ENCODE measurements at regions not wholly inside any gene's neighbourhood (a gene's known extent, or its start where the extent isn't known, plus 50 kb on each side); places are given as distances from the start of the nearest gene placed in this dataset.

- no peak overlapping the region for H3K27ac ChIP-seq (ENCODE audit: low read depth, low read length)
- no peaks in the 10 kb centered on the region for H3K9me3 ChIP-seq (ENCODE audit: control insufficient read depth, insufficient read depth, low read depth, low read length)
- no peak overlapping the region for H3K4me3 ChIP-seq (ENCODE audit: low read depth, low read length)
- no peak overlapping the region for H3K9ac ChIP-seq (ENCODE audit: low read length)
- H3K36me3 ChIP-seq (ENCODE audit: control insufficient read depth, insufficient read depth, low read length) = no peaks in the 10 kb centered on the region
- peaks cover 6% of the 10 kb centered on the region; the same call in 1 of the 2 replicates for H3K4me1 ChIP-seq (ENCODE audit: control insufficient read depth, insufficient read depth, low read length)
- peaks cover 14% of the 10 kb centered on the region; the same call in 1 of the 2 replicates for H3K27me3 ChIP-seq (ENCODE audit: control insufficient read depth, insufficient read depth, low read length)
Observed at GRCh38 chrX:1914606-1915365, 299.9 kb downstream of the ASMT start.

GRCh38 chrX:1918780-1919179 is 303.9 kb downstream of the ASMT start:
- no peak overlapping the region for H3K4me3 ChIP-seq (ENCODE audit: low read depth, low read length)
- no peaks in the 10 kb centered on the region for H3K9me3 ChIP-seq (ENCODE audit: control insufficient read depth, insufficient read depth, low read depth, low read length)
- no peaks in the 10 kb centered on the region for H3K27me3 ChIP-seq (ENCODE audit: control insufficient read depth, insufficient read depth, low read length)
- no peak overlapping the region for H3K9ac ChIP-seq (ENCODE audit: low read length)
- no peaks in the 10 kb centered on the region for H3K36me3 ChIP-seq (ENCODE audit: control insufficient read depth, insufficient read depth, low read length)
- peaks cover 9% of the 10 kb centered on the region; the same call in 1 of the 2 replicates for H3K4me1 ChIP-seq (ENCODE audit: control insufficient read depth, insufficient read depth, low read length)
- H3K27ac ChIP-seq (ENCODE audit: low read depth, low read length) = no peak overlapping the region

- Histone ChIP-seq H3K4me3 (ENCODE audit: low read depth, low read length) (peak overlapping the region; percentile 37), H3K9ac (ENCODE audit: low read length) (peak overlapping the region; percentile 61), H3K9me3 (ENCODE audit: control insufficient read depth, insufficient read depth, low read depth, low read length) (no peaks in the 10 kb centered on the region), H3K4me1 (ENCODE audit: control insufficient read depth, insufficient read depth, low read length) (peaks cover 19% of the 10 kb centered on the region), H3K36me3 (ENCODE audit: control insufficient read depth, insufficient read depth, low read length) (no peaks in the 10 kb centered on the region), H3K27me3 (ENCODE audit: control insufficient read depth, insufficient read depth, low read length) (no peaks in the 10 kb centered on the region), H3K27ac (ENCODE audit: low read depth, low read length) (peak overlapping the region; percentile 86)
Observed at GRCh38 chrX:1925053-1925481, 310.2 kb downstream of the ASMT start.

GRCh38 chrX:1928805-1929204 is 313.9 kb downstream of the ASMT start:
- Histone ChIP-seq H3K4me3 (ENCODE audit: low read depth, low read length) (no peak overlapping the region), H3K9ac (ENCODE audit: low read length) (no peak overlapping the region), H3K36me3 (ENCODE audit: control insufficient read depth, insufficient read depth, low read length) (no peaks in the 10 kb centered on the region), H3K27ac (ENCODE audit: low read depth, low read length) (no peak overlapping the region), H3K9me3 (ENCODE audit: control insufficient read depth, insufficient read depth, low read depth, low read length) (no peaks in the 10 kb centered on the region), H3K4me1 (ENCODE audit: control insufficient read depth, insufficient read depth, low read length) (peaks cover 15% of the 10 kb centered on the region), H3K27me3 (ENCODE audit: control insufficient read depth, insufficient read depth, low read length) (no peaks in the 10 kb centered on the region)

GRCh38 chrX:1932231-1932630 is 317.4 kb downstream of the ASMT start:
- Histone ChIP-seq H3K27ac (ENCODE audit: low read depth, low read length) (no peak overlapping the region), H3K4me1 (ENCODE audit: control insufficient read depth, insufficient read depth, low read length) (0 out of 2 replicates have a peak, but pooled peaks cover 2% of the 10 kb centered on the region), H3K36me3 (ENCODE audit: control insufficient read depth, insufficient read depth, low read length) (no peaks in the 10 kb centered on the region), H3K9ac (ENCODE audit: low read length) (no peak overlapping the region), H3K4me3 (ENCODE audit: low read depth, low read length) (no peak overlapping the region), H3K27me3 (ENCODE audit: control insufficient read depth, insufficient read depth, low read length) (no peaks in the 10 kb centered on the region), H3K9me3 (ENCODE audit: control insufficient read depth, insufficient read depth, low read depth, low read length) (no peaks in the 10 kb centered on the region)

GRCh38 chrX:1933964-1934363 is 319.1 kb downstream of the ASMT start:
- Histone ChIP-seq H3K27me3 (ENCODE audit: control insufficient read depth, insufficient read depth, low read length) (no peaks in the 10 kb centered on the region), H3K9ac (ENCODE audit: low read length) (no peak overlapping the region)

GRCh38 chrX:1935805-1936204 is 320.9 kb downstream of the ASMT start:
- Histone ChIP-seq H3K9ac (ENCODE audit: low read length) (no peak overlapping the region), H3K9me3 (ENCODE audit: control insufficient read depth, insufficient read depth, low read depth, low read length) (peaks cover 22% of the 10 kb centered on the region), H3K36me3 (ENCODE audit: control insufficient read depth, insufficient read depth, low read length) (no peaks in the 10 kb centered on the region), H3K27me3 (ENCODE audit: control insufficient read depth, insufficient read depth, low read length) (no peaks in the 10 kb centered on the region), H3K4me3 (ENCODE audit: low read depth, low read length) (no peak overlapping the region), H3K4me1 (ENCODE audit: control insufficient read depth, insufficient read depth, low read length) (no peaks in the 10 kb centered on the region), H3K27ac (ENCODE audit: low read depth, low read length) (no peak overlapping the region)

More at GRCh38 chrX:1933964-1934363, 319.1 kb downstream of the ASMT start:
- H3K4me3 ChIP-seq (ENCODE audit: low read depth, low read length) = no peak overlapping the region
- peaks cover 15% of the 10 kb centered on the region for H3K9me3 ChIP-seq (ENCODE audit: control insufficient read depth, insufficient read depth, low read depth, low read length)
- no peak overlapping the region for H3K27ac ChIP-seq (ENCODE audit: low read depth, low read length)
- no peaks in the 10 kb centered on the region for H3K4me1 ChIP-seq (ENCODE audit: control insufficient read depth, insufficient read depth, low read length)
- H3K36me3 ChIP-seq (ENCODE audit: control insufficient read depth, insufficient read depth, low read length) = no peaks in the 10 kb centered on the region

GRCh38 chrX:1938190-1938589 is 323.3 kb downstream of the ASMT start:
- no peak overlapping the region for H3K9ac ChIP-seq (ENCODE audit: low read length)
- H3K36me3 ChIP-seq (ENCODE audit: control insufficient read depth, insufficient read depth, low read length) = no peaks in the 10 kb centered on the region
- H3K27ac ChIP-seq (ENCODE audit: low read depth, low read length) = no peak overlapping the region
- peaks cover 22% of the 10 kb centered on the region for H3K9me3 ChIP-seq (ENCODE audit: control insufficient read depth, insufficient read depth, low read depth, low read length)
- H3K27me3 ChIP-seq (ENCODE audit: control insufficient read depth, insufficient read depth, low read length) = no peaks in the 10 kb centered on the region
- H3K4me1 ChIP-seq (ENCODE audit: control insufficient read depth, insufficient read depth, low read length) = 0 out of 2 replicates have a peak, but pooled peaks cover 4% of the 10 kb centered on the region
- H3K4me3 ChIP-seq (ENCODE audit: low read depth, low read length) = no peak overlapping the region

GRCh38 chrX:1941321-1941720 is 326.5 kb downstream of the ASMT start:
- H3K9ac ChIP-seq (ENCODE audit: low read length) = no peak overlapping the region
- peaks cover 22% of the 10 kb centered on the region for H3K9me3 ChIP-seq (ENCODE audit: control insufficient read depth, insufficient read depth, low read depth, low read length)
- no peak overlapping the region for H3K4me3 ChIP-seq (ENCODE audit: low read depth, low read length)
- H3K36me3 ChIP-seq (ENCODE audit: control insufficient read depth, insufficient read depth, low read length) = no peaks in the 10 kb centered on the region
- no peak overlapping the region for H3K27ac ChIP-seq (ENCODE audit: low read depth, low read length)
- no peaks in the 10 kb centered on the region for H3K27me3 ChIP-seq (ENCODE audit: control insufficient read depth, insufficient read depth, low read length)
- 0 out of 2 replicates have a peak, but pooled peaks cover 4% of the 10 kb centered on the region for H3K4me1 ChIP-seq (ENCODE audit: control insufficient read depth, insufficient read depth, low read length)

- Histone ChIP-seq H3K4me3 (ENCODE audit: low read depth, low read length) (no peak overlapping the region), H3K27me3 (ENCODE audit: control insufficient read depth, insufficient read depth, low read length) (no peaks in the 10 kb centered on the region), H3K9me3 (ENCODE audit: control insufficient read depth, insufficient read depth, low read depth, low read length) (no peaks in the 10 kb centered on the region), H3K36me3 (ENCODE audit: control insufficient read depth, insufficient read depth, low read length) (no peaks in the 10 kb centered on the region), H3K4me1 (ENCODE audit: control insufficient read depth, insufficient read depth, low read length) (0 out of 2 replicates have a peak, but pooled peaks cover 4% of the 10 kb centered on the region), H3K9ac (ENCODE audit: low read length) (no peak overlapping the region), H3K27ac (ENCODE audit: low read depth, low read length) (no peak overlapping the region)
Observed at GRCh38 chrX:1945879-1946278, 331.0 kb downstream of the ASMT start.

- H3K4me3 ChIP-seq (ENCODE audit: low read depth, low read length) = no peak overlapping the region
- no peaks in the 10 kb centered on the region for H3K36me3 ChIP-seq (ENCODE audit: control insufficient read depth, insufficient read depth, low read length)
- H3K9ac ChIP-seq (ENCODE audit: low read length) = no peak overlapping the region
- no peaks in the 10 kb centered on the region for H3K9me3 ChIP-seq (ENCODE audit: control insufficient read depth, insufficient read depth, low read depth, low read length)
- H3K4me1 ChIP-seq (ENCODE audit: control insufficient read depth, insufficient read depth, low read length) = no peaks in the 10 kb centered on the region
- no peak overlapping the region for H3K27ac ChIP-seq (ENCODE audit: low read depth, low read length)
- H3K27me3 ChIP-seq (ENCODE audit: control insufficient read depth, insufficient read depth, low read length) = no peaks in the 10 kb centered on the region
Observed at GRCh38 chrX:1946974-1947373, 332.1 kb downstream of the ASMT start.

All from HUES6 (cell line).